AG08395 (cell line): ENCODE measurements at regions not wholly inside any gene's neighbourhood (a gene's known extent, or its start where the extent isn't known, plus 50 kb on each side); places are given as distances from the start of the nearest gene placed in this dataset.

Source experiments
- DNase-seq: peaks from one replicate; pipeline ENCODE4 v3.0.0; 2012; ENCODE audit warnings: mixed read lengths, low spot score

GRCh38 chr18:2036086-2036485 lies 535.2 kb downstream of the METTL4 start:
- no peak for DNase-seq

- DNase-seq = no peak
These were observed 531.0 kb downstream of the METTL4 start for GRCh38 chr18:2040279-2040678.

GRCh38 chr18:2049986-2050385 lies 521.3 kb downstream of the METTL4 start:
- DNase-seq = no peak

DNA sequence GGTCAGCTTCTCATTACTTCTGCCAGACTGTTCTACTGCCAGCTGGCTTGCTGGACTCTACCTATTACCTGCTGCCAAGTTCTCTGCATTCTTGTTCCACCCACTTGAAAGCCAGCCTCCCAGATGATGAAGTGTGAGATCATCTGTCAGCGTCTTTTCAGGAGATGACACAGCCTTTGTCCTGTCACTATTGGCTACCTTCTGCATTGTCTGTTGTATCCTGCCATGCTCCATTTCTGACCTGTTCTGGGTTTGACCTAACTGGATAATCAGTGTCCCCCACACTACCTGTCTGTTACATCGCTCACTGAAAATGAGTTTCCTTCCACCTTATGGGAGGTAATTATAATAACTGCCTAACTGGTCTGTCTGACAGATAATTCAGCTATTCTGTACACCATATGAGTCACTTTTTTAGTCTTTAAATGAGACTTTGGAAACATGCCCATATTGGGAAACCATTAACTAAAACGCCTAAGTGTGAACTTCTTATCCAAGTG lies 520.6 kb downstream of the METTL4 start:
- DNase-seq = no peak

DNA sequence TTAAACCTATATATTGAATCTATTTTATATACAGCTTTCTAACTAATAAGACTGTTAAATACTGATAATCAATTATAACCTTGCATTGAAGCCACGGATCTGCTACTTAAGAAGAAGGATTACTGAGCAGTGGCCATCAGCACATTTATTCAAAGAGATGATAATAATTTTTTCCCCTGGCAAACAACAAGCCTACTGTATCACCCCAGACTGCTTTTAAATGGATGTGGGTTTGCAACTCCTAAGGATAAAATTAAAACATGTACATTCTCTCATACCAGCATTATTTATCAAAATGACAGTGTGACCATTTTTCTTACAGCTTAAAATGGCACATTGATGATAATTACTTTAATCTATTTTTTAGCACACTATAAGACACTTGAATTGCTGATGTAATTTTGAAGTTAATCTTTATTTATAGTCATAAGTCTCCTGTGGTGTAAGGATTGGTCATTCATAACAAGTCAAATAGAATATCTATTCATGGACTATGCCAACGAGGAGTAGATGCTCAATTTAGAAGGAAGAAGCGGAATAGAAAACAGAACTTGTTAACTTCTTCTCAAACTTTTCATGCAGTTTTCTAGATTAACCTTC lies 517.7 kb downstream of the METTL4 start:
- DNase-seq = no peak

- no peak for DNase-seq
These were observed 512.0 kb downstream of the METTL4 start for GRCh38 chr18:2059336-2059735.

GRCh38 chr18:2060086-2060485 lies 511.2 kb downstream of the METTL4 start:
- no peak for DNase-seq

DNA sequence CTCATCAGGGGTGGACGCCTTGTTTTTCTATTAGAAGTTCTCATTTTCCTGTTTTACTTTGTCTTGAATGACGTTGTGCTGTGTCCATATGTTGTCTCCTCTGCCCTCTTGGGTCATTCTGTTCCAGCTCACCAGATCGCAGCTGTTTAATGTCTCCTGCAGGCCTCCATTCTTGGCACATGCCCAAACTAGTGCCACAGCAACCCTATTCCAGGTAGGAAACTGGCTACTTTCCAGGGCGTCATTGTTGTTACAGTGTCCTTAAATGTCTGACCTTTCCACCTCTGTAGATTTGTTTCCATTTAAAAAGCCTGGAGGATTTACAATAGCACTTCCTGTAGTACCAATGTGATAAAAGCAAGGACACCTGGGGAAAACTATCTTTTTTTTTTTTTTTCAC lies 500.7 kb downstream of the METTL4 start:
- no peak for DNase-seq

GRCh38 chr18:2075499-2075898 lies 495.8 kb downstream of the METTL4 start:
- DNase-seq = no peak

DNA sequence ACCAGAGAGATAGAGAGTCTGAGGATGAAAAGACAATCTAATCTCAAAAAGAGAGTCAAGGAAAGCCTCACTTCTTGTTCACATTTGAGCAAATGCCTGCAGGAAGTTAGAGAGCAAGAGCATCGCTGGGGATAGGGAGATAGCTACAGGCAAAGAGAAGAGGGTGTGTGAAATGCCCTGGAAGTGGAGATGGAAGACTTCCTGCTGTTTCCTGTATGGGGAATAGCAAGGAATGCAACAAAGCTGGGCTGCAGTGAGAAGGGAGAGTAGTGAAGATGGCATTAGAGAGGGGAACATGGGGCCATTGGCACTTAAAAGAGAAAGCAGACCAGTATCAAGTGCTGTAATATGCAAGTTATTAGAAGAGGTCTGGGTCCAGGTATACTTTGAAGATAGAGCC lies 488.6 kb downstream of the METTL4 start:
- DNase-seq = no peak

GRCh38 chr18:2083691-2084090 lies 487.6 kb downstream of the METTL4 start:
- DNase-seq = no peak

- DNase-seq = no peak
These were observed 484.9 kb downstream of the METTL4 start for GRCh38 chr18:2086439-2086838.

- DNase-seq = no peak
These were observed 483.2 kb downstream of the METTL4 start for GRCh38 chr18:2087877-2088673.

- no peak for DNase-seq
These were observed 481.9 kb downstream of the METTL4 start for GRCh38 chr18:2089396-2089795.

GRCh38 chr18:2091937-2092336 lies 479.4 kb downstream of the METTL4 start:
- DNase-seq = no peak

DNA sequence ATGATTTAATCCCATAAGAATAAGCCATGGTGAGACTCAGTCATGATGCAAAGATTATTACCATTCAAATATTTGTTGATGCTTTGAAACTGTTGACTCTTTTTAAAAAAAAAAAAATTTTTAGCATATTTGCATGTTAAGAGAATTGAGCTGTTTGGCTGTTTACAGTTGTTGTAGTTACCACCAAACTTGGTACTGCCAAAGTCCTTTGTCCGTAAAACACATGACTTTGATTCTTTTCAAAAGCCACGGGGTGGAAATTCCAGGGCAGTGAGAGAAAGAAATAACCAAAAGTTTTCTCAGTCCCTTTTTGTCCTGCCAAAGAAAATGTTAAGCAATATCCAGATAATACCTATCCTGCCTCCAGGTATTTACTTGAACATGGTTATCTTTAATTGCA lies 474.8 kb downstream of the METTL4 start:
- no peak for DNase-seq

DNA sequence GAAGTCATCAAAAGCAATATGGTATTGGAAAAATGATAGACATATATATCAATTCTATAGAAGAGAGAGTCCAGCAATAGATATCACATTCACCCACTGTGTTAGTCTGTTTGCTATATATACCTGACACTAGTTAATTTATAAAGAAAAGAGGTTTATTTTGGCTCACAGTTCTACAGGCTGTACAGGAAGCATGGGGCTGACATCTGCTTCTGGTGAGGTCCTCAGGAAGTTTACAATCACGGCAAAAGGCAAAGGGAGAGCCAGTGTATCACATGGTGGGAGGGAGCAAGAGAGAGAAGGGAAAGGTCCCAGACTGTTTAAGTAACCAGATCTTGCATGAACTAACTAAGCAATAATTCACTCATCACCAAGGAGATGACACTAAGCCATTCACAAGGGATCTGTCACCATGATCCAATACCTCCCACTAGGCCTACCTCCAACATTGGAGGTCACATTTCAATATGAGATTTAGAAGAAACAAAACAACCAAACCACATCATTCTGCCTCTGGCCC lies 470.6 kb downstream of the METTL4 start:
- no peak for DNase-seq

- DNase-seq = no peak
These were observed 469.3 kb downstream of the METTL4 start for GRCh38 chr18:2102022-2102421.

DNA sequence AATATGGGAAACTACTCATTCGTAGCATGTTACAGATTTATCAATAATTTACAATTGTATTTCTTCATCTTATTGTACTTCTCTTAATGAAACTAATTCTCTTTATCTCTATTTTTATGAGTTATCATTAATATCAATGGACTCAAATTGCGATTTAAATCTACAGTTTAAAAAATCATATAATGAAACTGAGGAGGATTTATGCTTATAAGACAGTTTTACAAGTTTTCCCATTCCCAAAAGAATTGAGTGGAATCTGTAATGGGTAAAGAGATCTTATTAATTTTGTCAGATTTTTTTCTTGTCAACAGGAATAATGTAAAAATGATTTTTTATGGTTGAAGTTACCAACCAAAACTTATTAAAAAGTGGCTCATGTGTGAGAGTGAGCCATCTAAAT lies 468.0 kb downstream of the METTL4 start:
- no peak for DNase-seq

DNA sequence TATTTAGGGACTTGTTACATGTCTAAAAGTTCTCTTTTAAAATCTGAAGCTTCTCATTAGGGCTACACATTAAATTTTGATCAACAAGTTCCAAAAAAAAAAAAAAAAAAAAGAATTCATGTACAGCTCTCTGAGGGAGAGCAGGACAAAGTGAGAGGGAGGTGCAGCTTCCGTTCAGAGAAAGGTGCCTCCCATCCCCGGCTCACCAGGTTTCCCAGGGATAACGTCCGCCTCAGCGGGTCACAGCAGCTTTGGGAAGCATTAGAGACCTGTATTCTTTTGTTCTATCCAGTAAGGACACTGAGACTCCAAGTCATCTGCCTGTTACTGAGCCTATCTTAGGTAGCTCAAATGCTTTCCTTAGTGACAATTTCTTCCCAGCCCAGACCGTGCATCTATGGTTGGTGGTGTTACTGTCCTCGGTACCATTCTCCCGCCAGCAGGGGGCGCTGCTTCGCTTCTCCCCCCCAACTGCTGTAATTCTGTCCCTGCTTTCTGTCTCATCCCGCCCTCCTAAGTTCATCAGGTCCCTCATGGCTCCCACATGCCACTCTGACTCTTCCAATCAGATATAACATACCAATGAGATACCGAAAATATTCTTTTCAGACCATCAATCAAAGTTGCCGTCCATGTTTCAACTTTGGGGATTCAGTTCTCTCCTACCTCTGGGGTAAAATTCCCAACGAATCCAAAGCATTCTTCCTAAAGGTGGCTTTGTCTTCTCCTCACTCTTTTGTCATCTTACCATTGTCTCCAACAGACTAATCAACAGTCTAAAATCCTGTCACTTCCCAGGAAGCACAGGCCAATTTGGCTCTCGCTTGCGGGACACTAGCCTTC lies 466.5 kb downstream of the METTL4 start:
- DNase-seq = peak; percentile 60

GRCh38 chr18:2108591-2108990 lies 462.7 kb downstream of the METTL4 start:
- DNase-seq = peak; percentile 5

GRCh38 chr18:2111456-2111855 lies 459.8 kb downstream of the METTL4 start:
- DNase-seq = peak; percentile 13
